ENCODE measurements at regions not wholly inside any gene's neighbourhood (a gene's known extent, or its start where the extent isn't known, plus 50 kb on each side); places are given as distances from the start of the nearest gene placed in this dataset.
"Not testable (repeated sequence)": the region's sequence is repeated elsewhere in the genome, so short reads cannot be mapped to it uniquely, and the experiment has no call there.

GRCh38 chr10:71015674-71016073 is 127.3 kb upstream of the PCBD1 start:
- no peak overlapping the region for H3K4me3 ChIP-seq
- H3K27me3 ChIP-seq, result no peaks in the 10 kb centered on the region
- H3K9ac ChIP-seq, result no peak overlapping the region
- peaks cover 9% of the 10 kb centered on the region for H3K4me1 ChIP-seq
- H3K27ac ChIP-seq, result no peak overlapping the region
- no peaks in the 10 kb centered on the region for H3K9me3 ChIP-seq
- no peak for TF ChIP-seq Cebpa-rat (IDR thresholded peaks at IDR 0.05)
- H3K4me2 ChIP-seq, result peak overlapping the region; percentile 45
- H4K20me1 ChIP-seq, result no peaks in the 10 kb centered on the region
- no peaks in the 10 kb centered on the region for H3K36me3 ChIP-seq

DNA sequence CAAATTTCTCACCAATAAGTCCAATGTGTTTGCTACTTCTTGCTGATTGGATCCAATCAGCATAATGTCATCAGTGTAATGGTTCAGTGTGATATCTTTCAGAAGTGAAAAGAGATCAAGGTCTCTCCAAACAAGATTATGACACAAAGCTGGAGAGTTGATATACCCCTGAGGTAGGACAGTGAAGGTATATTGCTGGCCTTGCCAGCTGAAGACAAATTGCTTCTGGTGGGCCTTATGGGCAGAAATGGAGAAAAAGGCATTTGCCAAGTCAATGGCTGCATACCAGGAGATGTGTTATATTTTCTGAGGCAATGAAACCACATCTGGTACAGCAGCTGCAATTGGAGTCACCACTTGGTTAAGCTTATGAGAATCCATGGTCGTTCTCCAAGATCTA is 131.7 kb upstream of the PCBD1 start:
- not testable (repeated sequence) for H3K9ac ChIP-seq, H3K4me2 ChIP-seq, H3K4me3 ChIP-seq, H3K4me1 ChIP-seq, H3K36me3 ChIP-seq, H3K27me3 ChIP-seq, H3K27ac ChIP-seq, H4K20me1 ChIP-seq
- peaks cover 12% of the 10 kb centered on the region for H3K9me3 ChIP-seq

DNA sequence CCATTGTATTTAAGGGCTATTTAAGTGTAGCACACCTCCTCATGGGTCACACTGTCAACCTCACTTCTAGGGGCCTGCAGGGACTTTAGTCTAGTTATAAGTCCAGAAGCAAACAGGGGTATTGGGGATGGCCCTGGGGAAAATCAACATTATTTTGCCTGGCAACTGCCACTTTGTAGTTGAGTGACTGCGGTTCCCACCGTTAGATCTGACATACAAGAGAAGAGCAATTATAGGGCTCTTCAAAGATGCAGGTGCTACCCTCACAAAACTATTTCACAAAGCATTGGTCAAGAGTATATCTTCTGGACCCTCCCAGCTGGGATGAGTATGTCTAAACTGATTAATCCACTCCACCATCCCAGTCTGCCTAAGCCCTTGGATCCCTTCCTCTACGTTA is 133.0 kb upstream of the PCBD1 start:
- H3K4me1 ChIP-seq, result no peaks in the 10 kb centered on the region
- H3K36me3 ChIP-seq, result no peaks in the 10 kb centered on the region
- no peak overlapping the region for H3K4me2 ChIP-seq
- no peak overlapping the region for H3K27ac ChIP-seq
- no peak overlapping the region for H3K4me3 ChIP-seq
- TF ChIP-seq Cebpa-rat (IDR thresholded peaks at IDR 0.05), result no peak
- no peaks in the 10 kb centered on the region for H4K20me1 ChIP-seq
- H3K27me3 ChIP-seq, result no peaks in the 10 kb centered on the region
- peaks cover 12% of the 10 kb centered on the region for H3K9me3 ChIP-seq
- no peak overlapping the region for H3K9ac ChIP-seq

GRCh38 chr10:71023704-71024283 is 135.4 kb upstream of the PCBD1 start:
- TF ChIP-seq Cebpa-rat (IDR thresholded peaks at IDR 0.05), result no peak
- no peaks in the 10 kb centered on the region for H3K27me3 ChIP-seq
- no peak overlapping the region for H3K9ac ChIP-seq

DNA sequence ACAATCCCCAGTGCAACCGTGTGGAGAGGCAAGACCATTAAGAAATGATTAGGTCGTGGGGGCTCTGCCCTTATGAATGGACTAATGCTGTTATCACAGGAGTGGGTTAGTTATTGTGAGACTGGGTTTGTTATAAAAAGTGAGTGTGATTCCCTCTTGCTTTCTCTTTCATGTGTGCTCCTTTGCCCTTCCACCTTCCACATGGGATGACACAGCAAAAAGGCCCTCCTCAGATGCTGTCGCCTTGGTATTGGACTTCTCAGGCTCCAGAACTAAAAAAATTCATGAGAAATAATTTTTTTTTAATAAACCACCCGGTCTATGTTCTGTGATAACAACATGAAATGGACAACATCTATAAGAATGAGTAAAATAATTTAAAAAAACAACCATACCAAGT is 136.1 kb upstream of the PCBD1 start:
- Histone ChIP-seq H3K27ac (no peak overlapping the region), H3K4me2 (no peak overlapping the region), H4K20me1 (no peaks in the 10 kb centered on the region), H3K9ac (no peak overlapping the region), H3K9me3 (peaks cover 12% of the 10 kb centered on the region), H3K4me3 (no peak overlapping the region), H3K4me1 (peaks cover 10% of the 10 kb centered on the region), H3K27me3 (no peaks in the 10 kb centered on the region), H3K36me3 (no peaks in the 10 kb centered on the region)
- no peak for TF ChIP-seq Cebpa-rat (IDR thresholded peaks at IDR 0.05)

More at GRCh38 chr10:71023704-71024283, 135.4 kb upstream of the PCBD1 start:
- Histone ChIP-seq H3K9me3 (peaks cover 12% of the 10 kb centered on the region), H3K36me3 (no peaks in the 10 kb centered on the region), H4K20me1 (no peaks in the 10 kb centered on the region), H3K4me2 (no peak overlapping the region), H3K27ac (no peak overlapping the region), H3K4me1 (peaks cover 10% of the 10 kb centered on the region), H3K4me3 (no peak overlapping the region)

DNA sequence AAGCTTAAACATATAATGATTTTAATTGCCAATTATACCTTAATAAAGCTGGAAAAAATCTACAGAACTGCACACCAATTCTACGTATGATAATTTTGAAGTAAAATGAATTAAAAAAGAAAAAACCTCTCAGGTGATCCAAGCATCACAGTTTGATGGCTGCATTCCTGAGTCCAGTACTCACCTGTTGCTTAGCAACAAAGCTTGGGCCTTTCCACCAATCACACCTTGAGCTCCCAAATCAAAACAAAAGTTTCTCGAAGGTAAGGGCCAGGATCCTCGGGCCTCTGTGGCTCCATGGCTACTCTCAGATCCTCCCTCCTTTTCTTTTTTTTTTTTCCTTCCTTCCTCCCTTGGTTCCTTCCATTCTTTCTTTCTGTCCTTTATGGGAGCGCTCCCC is 137.2 kb upstream of the PCBD1 start:
- H3K4me2 ChIP-seq, result no peak overlapping the region
- peaks cover 10% of the 10 kb centered on the region for H3K4me1 ChIP-seq
- no peaks in the 10 kb centered on the region for H4K20me1 ChIP-seq
- no peak overlapping the region for H3K9ac ChIP-seq
- no peak overlapping the region for H3K27ac ChIP-seq
- no peak overlapping the region for H3K4me3 ChIP-seq
- peaks cover 12% of the 10 kb centered on the region for H3K9me3 ChIP-seq
- no peak for TF ChIP-seq Cebpa-rat (IDR thresholded peaks at IDR 0.05)
- no peaks in the 10 kb centered on the region for H3K36me3 ChIP-seq
- no peaks in the 10 kb centered on the region for H3K27me3 ChIP-seq

GRCh38 chr10:71028066-71028465 is 139.7 kb upstream of the PCBD1 start:
- Histone ChIP-seq H3K4me3 (no peak overlapping the region), H3K9ac (no peak overlapping the region), H3K36me3 (no peaks in the 10 kb centered on the region), H3K4me1 (peaks cover 14% of the 10 kb centered on the region), H3K27ac (no peak overlapping the region), H3K4me2 (no peak overlapping the region), H3K9me3 (no peaks in the 10 kb centered on the region), H3K27me3 (no peaks in the 10 kb centered on the region), H4K20me1 (no peaks in the 10 kb centered on the region)
- no peak for TF ChIP-seq Cebpa-rat (IDR thresholded peaks at IDR 0.05)

DNA sequence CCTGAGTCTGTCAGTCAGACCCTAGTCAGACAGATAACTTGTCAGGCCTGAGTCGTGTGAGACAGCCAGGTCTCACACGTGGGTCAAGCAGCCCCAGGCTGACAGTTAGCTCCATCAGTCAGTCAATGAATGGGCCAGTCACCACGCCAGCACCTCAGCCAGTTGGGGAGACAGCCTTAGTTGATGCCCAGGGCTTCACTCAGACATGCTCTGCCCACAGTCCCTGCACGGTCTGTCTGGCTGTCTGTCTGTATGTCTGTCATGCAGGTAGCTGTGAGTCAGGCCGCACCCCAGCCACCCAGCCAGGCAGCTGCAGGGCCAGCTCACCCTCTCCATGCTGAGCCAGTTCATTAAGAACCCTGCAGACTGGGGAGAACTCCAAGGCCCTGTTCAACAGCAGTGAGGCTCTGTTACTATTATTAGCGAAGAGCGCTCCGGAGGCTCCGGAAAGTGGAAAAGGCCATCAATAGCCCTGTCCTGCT is 141.1 kb upstream of the PCBD1 start:
- Histone ChIP-seq H3K36me3 (no peaks in the 10 kb centered on the region), H3K9me3 (no peaks in the 10 kb centered on the region), H3K4me1 (peaks cover 14% of the 10 kb centered on the region), H3K27ac (no peak overlapping the region), H3K4me3 (no peak overlapping the region), H4K20me1 (no peaks in the 10 kb centered on the region), H3K4me2 (no peak overlapping the region), H3K27me3 (no peaks in the 10 kb centered on the region), H3K9ac (no peak overlapping the region)
- TF ChIP-seq Cebpa-rat (IDR thresholded peaks at IDR 0.05), result no peak

DNA sequence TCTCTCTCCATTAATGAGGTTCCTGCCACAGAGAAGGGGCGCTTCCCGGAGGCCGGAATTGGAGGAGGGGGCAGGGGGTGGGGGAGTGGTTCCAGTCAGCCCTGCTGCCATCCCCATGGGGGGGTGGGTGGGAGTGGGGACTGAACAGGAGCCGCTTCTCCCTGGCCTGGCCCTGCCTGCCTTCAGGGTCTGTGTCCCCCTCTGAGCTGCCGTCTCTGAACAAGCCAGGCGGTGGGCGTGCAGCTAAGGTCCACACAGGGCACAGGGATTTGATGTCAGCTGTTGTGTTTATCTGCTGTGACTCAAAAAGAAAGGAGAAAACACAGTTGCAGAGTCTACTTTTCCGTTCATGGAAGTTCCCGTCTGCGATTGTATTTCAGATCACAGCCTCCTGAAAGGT is 141.5 kb upstream of the PCBD1 start:
- Histone ChIP-seq H3K27ac (no peak overlapping the region), H4K20me1 (no peaks in the 10 kb centered on the region), H3K4me2 (no peak overlapping the region), H3K4me1 (peaks cover 14% of the 10 kb centered on the region), H3K36me3 (no peaks in the 10 kb centered on the region), H3K9me3 (no peaks in the 10 kb centered on the region), H3K27me3 (no peaks in the 10 kb centered on the region), H3K9ac (no peak overlapping the region), H3K4me3 (no peak overlapping the region)
- no peak for TF ChIP-seq Cebpa-rat (IDR thresholded peaks at IDR 0.05)

DNA sequence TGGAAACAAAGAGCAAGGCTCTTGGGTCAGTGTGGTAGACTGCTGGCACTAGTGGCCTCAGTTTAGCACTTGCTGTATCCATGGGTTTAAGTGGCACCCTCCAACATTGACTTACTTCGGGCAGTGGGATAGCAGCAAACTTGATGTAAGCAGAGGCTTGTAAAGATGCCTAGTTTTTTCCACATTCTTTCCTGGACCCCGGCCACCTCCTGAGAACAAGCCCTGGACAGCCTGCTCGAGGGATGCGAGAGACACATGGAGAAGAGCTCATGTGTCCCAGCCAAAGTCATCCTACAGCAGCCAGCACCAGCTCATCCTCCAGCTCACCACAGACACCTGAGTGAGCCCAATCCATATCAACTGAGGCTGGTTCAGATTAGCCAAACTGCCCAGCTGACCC is 142.7 kb upstream of the PCBD1 start:
- Histone ChIP-seq H3K9me3 (no peaks in the 10 kb centered on the region), H3K36me3 (no peaks in the 10 kb centered on the region), H3K4me1 (peaks cover 24% of the 10 kb centered on the region), H3K4me3 (no peak overlapping the region), H3K9ac (no peak overlapping the region), H3K27ac (no peak overlapping the region), H4K20me1 (no peaks in the 10 kb centered on the region), H3K27me3 (no peaks in the 10 kb centered on the region), H3K4me2 (no peak overlapping the region)
- no peak for TF ChIP-seq Cebpa-rat (IDR thresholded peaks at IDR 0.05)

GRCh38 chr10:71031603-71032002 is 143.2 kb upstream of the PCBD1 start:
- no peaks in the 10 kb centered on the region for H3K27me3 ChIP-seq
- no peak overlapping the region for H3K4me3 ChIP-seq
- H3K4me1 ChIP-seq, result peaks cover 30% of the 10 kb centered on the region
- no peak overlapping the region for H3K4me2 ChIP-seq
- H3K27ac ChIP-seq, result no peak overlapping the region
- no peak overlapping the region for H3K9ac ChIP-seq
- no peak for TF ChIP-seq Cebpa-rat (IDR thresholded peaks at IDR 0.05)
- H4K20me1 ChIP-seq, result no peaks in the 10 kb centered on the region
- H3K36me3 ChIP-seq, result no peaks in the 10 kb centered on the region
- H3K9me3 ChIP-seq, result no peaks in the 10 kb centered on the region

Measured in BLaER1 (cell line).